ENCODE measurements at regions not wholly inside any gene's neighbourhood (a gene's known extent, or its start where the extent isn't known, plus 50 kb on each side); places are given as distances from the start of the nearest gene placed in this dataset.

DNA sequence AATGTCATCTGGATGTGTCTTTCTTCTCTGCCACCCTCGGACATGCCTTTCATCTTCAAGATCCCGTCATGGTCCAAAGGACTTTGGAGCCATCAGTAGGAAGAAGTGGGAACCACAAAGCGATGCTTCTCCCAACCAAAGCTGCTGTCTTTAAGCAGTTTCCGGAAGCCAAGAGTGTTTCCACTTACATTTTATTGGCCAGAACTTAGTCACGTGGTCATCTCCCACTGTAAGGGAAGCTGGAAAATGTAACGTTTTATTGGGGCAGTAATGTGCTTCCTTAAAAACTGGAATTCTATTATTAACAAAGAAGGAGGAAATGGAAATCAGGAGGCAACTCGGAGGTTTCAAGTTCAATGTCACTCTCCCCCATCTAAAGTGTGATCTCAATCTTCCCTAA, 170.8 kb downstream of the ATG4C start:
- Histone ChIP-seq H3K36me3 (no peaks in the 10 kb centered on the region), H3K27me3 (peaks cover 10% of the 10 kb centered on the region), H3K9me3 (no peaks in the 10 kb centered on the region), H3K4me3 (no peak overlapping the region), H3K4me1 (no peaks in the 10 kb centered on the region), H3K27ac (no peak overlapping the region)
- TF ChIP-seq, protein P1, sequence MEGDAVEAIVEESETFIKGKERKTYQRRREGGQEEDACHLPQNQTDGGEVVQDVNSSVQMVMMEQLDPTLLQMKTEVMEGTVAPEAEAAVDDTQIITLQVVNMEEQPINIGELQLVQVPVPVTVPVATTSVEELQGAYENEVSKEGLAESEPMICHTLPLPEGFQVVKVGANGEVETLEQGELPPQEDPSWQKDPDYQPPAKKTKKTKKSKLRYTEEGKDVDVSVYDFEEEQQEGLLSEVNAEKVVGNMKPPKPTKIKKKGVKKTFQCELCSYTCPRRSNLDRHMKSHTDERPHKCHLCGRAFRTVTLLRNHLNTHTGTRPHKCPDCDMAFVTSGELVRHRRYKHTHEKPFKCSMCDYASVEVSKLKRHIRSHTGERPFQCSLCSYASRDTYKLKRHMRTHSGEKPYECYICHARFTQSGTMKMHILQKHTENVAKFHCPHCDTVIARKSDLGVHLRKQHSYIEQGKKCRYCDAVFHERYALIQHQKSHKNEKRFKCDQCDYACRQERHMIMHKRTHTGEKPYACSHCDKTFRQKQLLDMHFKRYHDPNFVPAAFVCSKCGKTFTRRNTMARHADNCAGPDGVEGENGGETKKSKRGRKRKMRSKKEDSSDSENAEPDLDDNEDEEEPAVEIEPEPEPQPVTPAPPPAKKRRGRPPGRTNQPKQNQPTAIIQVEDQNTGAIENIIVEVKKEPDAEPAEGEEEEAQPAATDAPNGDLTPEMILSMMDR (IDR thresholded peaks at IDR 0.05): no peak
- no peak for TF ChIP-seq POLR2AphosphoS5 (IDR thresholded peaks at IDR 0.05)
- TF ChIP-seq EP300 (IDR thresholded peaks at IDR 0.05; ENCODE audit: low read depth): no peak
- TF ChIP-seq POLR2A (IDR thresholded peaks at IDR 0.05): no peak
- intact Hi-C loops (cut with DNase I; ENCODE audit: low total_unique reads): no loop called here
- WGBS, 2 donors (ENCODE audit: low coverage in 1 of 2): 19 to 43% methylated on average over 4 to 7 of the region's 7 CpGs
- DNase-seq: no peak
- in situ Hi-C loops (cut with MboI; ENCODE audit: low pct_ligation_motif_present in 1 of 4, low pct_unique_long_range_greater_than_20kb in 1 of 4, low sequenced_read_pairs in 3 of 4): no loop called here

DNA sequence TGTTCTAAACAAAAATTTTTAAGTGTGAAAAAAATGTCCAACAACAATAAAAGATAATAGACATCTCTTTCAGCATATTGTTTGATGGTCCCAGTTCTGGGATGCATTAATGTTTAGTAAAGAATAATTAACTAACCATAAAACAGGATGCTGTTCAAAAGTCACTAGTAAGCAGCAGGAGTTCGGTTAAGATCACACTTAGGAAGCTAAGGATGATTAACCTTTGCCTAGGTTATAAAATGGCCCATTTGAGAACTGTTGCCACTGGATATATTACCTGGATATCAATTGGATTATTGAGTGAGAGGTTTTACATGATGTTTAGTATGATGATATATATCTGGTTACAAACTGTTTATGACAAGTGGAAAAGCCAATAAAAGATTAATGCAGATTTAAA, 171.7 kb downstream of the ATG4C start:
- H3K4me1 ChIP-seq: no peaks in the 10 kb centered on the region
- no peak overlapping the region for H3K27ac ChIP-seq
- no peak overlapping the region for H3K4me3 ChIP-seq
- TF ChIP-seq POLR2AphosphoS5 (IDR thresholded peaks at IDR 0.05): no peak
- no peak for TF ChIP-seq POLR2A (IDR thresholded peaks at IDR 0.05)
- TF ChIP-seq, protein P1 (IDR thresholded peaks at IDR 0.05): no peak
- no peak for TF ChIP-seq EP300 (IDR thresholded peaks at IDR 0.05; ENCODE audit: low read depth)
- no peaks in the 10 kb centered on the region for H3K36me3 ChIP-seq
- 20 to 33% methylated on average over 1 of the region's 1 CpG for WGBS, 2 donors (ENCODE audit: low coverage in 1 of 2)
- intact Hi-C loops (cut with DNase I; ENCODE audit: low total_unique reads): no loop called here
- peaks cover 10% of the 10 kb centered on the region for H3K27me3 ChIP-seq
- no peaks in the 10 kb centered on the region for H3K9me3 ChIP-seq
- in situ Hi-C loops (cut with MboI; ENCODE audit: low pct_ligation_motif_present in 1 of 4, low pct_unique_long_range_greater_than_20kb in 1 of 4, low sequenced_read_pairs in 3 of 4): no loop called here
- no peak for DNase-seq

DNA sequence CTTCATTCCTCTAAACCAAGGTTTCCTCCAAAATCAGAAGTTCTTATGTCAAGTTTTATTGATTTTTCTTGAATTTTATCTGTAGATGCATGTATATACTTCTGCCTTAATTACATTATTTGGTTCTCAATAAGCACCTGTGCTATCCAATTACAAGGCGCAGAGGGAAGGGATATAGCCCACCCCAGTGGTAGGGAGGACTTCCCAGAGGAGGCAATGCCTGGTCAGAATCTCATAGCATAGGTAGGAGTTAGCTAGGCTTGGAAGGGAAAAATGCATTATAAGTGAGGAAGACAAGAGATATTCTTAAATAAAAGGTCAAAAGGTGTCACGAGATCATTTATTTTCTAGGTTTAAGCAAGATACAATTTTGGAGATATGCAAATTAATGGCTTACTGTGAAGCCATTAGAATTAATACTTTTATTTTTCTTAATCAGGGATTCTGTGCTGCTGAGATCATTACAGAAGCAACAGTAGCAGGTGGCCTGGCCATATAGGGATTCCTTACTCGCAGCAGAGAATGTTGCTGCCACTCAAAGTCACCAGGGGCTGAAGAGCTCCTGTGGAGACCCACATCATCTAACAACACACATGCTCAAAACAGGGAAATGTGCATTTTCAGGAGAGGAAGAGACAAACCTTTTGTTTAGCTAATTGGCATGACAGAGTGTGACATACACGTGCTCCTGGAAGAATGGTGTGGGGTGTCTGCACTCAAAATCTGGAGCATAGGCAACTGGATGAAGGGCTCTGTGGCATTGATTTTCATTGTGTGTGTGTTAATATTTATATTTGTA, 178.3 kb downstream of the ATG4C start:
- WGBS, 2 donors (ENCODE audit: low coverage in 1 of 2): 56 to 68% methylated on average over 3 to 4 of the region's 4 CpGs
- Histone ChIP-seq H3K27ac (no peak overlapping the region), H3K9me3 (no peaks in the 10 kb centered on the region), H3K4me1 (peaks cover 0 to 4% (median 0%) of the 10 kb centered on the region in 4 donors), H3K4me3 (no peak overlapping the region), H3K27me3 (no peaks in the 10 kb centered on the region), H3K36me3 (no peaks in the 10 kb centered on the region)
- DNase-seq: no peak
- intact Hi-C loops (cut with DNase I; ENCODE audit: low total_unique reads): no loop called here
- no peak for TF ChIP-seq EP300 (IDR thresholded peaks at IDR 0.05; ENCODE audit: low read depth)
- in situ Hi-C loops (cut with MboI; ENCODE audit: low pct_ligation_motif_present in 1 of 4, low pct_unique_long_range_greater_than_20kb in 1 of 4, low sequenced_read_pairs in 3 of 4): no loop called here

DNA sequence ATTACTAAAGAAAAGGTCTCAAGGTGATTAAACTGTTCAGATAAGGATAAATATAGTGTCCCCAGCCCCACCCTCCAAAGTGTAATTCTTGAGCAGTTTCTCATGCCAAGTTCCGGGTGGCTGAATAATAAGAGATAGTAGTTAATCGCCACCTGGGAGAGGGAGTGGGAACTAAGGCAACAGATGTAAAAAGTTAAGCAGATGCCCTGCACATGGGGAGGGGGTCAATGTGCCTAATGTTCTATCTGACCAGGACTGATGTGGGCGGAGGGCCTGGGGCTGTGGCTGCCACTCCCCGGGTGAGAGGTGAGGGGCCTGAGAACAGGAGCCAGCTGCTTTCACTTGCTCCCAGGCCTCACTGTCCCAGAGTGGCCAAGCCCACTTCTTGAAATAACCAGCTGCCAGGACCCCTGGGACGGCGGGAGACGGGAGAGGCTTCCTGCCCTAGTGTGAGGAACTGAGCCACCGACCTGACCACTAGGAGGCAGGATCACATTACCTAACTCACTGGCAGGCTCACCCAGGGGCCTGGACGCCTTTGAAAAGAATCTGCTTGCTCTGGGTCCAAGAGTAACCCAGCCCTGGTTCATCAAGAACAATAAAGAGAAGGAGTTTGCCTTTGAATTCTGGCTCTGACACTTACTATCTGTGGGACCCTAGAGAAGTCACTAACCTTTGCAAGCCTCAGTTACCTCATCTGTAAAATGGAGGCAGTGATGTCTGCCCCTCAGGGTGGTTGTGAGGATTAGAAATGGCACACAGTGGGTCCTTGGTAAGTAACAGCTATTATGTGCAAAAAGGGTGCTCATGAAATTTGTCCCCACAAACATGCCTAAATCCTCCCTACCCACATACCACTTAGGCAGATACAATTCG, 179.2 kb downstream of the ATG4C start:
- H3K36me3 ChIP-seq: no peaks in the 10 kb centered on the region

More for the DNA sequence above, 179.2 kb downstream of the ATG4C start:
- in situ Hi-C loops (cut with MboI; ENCODE audit: low pct_ligation_motif_present in 1 of 4, low pct_unique_long_range_greater_than_20kb in 1 of 4, low sequenced_read_pairs in 3 of 4) (no loop called here), intact Hi-C loops (cut with DNase I; ENCODE audit: low total_unique reads) (no loop called here)
- H3K9me3 ChIP-seq: no peaks in the 10 kb centered on the region
- TF ChIP-seq, protein P1 (IDR thresholded peaks at IDR 0.05): peak; percentile 14 to 32 (median 30)
- no peak for TF ChIP-seq POLR2A (IDR thresholded peaks at IDR 0.05)
- no peaks in the 10 kb centered on the region for H3K27me3 ChIP-seq
- 25 to 40% methylated on average over 4 to 10 of the region's 10 CpGs for WGBS, 2 donors (ENCODE audit: low coverage in 1 of 2)
- H3K27ac ChIP-seq: no peak overlapping the region
- H3K4me1 ChIP-seq: peaks cover 0 to 4% (median 0%) of the 10 kb centered on the region in 4 donors
- DNase-seq: peak; percentile 26
- H3K4me3 ChIP-seq: no peak overlapping the region

Data from transverse colon (tissue), 4 donors.